ENCODE measurements at regions not wholly inside any gene's neighbourhood (a gene's known extent, or its start where the extent isn't known, plus 50 kb on each side); places are given as distances from the start of the nearest gene placed in this dataset.

GRCh38 chr11:110918351-110918750 lies 206.1 kb upstream of the ARHGAP20 start:
- in situ Hi-C loops (cut with MboI; ENCODE audit: low pct_unique_long_range_greater_than_20kb, low sequenced_read_pairs, unreplicated experiment) = no loop called here
- DNase-seq (ENCODE audit: low spot score) = no peak
- TF ChIP-seq, protein P1, sequence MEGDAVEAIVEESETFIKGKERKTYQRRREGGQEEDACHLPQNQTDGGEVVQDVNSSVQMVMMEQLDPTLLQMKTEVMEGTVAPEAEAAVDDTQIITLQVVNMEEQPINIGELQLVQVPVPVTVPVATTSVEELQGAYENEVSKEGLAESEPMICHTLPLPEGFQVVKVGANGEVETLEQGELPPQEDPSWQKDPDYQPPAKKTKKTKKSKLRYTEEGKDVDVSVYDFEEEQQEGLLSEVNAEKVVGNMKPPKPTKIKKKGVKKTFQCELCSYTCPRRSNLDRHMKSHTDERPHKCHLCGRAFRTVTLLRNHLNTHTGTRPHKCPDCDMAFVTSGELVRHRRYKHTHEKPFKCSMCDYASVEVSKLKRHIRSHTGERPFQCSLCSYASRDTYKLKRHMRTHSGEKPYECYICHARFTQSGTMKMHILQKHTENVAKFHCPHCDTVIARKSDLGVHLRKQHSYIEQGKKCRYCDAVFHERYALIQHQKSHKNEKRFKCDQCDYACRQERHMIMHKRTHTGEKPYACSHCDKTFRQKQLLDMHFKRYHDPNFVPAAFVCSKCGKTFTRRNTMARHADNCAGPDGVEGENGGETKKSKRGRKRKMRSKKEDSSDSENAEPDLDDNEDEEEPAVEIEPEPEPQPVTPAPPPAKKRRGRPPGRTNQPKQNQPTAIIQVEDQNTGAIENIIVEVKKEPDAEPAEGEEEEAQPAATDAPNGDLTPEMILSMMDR (IDR thresholded peaks at IDR 0.05; ENCODE audit: extremely low read depth, insufficient read depth, missing control alignments) = no peak

GRCh38 chr11:110912437-110912836 lies 200.2 kb upstream of the ARHGAP20 start:
- TF ChIP-seq, protein P1 (IDR thresholded peaks at IDR 0.05; ENCODE audit: extremely low read depth, insufficient read depth, missing control alignments) = no peak
- DNase-seq (ENCODE audit: low spot score) = no peak
- in situ Hi-C loops (cut with MboI; ENCODE audit: low pct_unique_long_range_greater_than_20kb, low sequenced_read_pairs, unreplicated experiment) = no loop called here

DNA sequence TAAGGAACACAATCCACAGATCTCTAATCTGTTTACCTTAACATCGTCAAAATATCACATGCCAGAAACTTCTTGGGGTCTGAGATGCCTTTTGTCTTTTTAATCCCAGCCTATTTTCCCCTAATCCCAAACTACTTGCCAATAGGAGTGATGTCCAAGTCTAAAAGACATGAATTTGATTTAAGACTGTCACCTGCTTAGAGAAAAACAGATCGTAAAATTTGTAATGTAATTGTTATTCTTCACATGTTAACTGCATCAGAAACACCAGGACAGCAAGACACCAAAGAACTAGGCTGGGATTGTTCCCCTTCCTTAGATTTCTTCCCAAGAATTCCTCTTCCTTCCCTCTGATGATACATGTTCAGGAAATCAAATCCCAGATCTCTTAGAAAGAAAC lies 198.1 kb upstream of the ARHGAP20 start:
- TF ChIP-seq, protein P1 (IDR thresholded peaks at IDR 0.05; ENCODE audit: extremely low read depth, insufficient read depth, missing control alignments) = no peak
- no peak for DNase-seq (ENCODE audit: low spot score)
- in situ Hi-C loops (cut with MboI; ENCODE audit: low pct_unique_long_range_greater_than_20kb, low sequenced_read_pairs, unreplicated experiment) = no loop called here

DNA sequence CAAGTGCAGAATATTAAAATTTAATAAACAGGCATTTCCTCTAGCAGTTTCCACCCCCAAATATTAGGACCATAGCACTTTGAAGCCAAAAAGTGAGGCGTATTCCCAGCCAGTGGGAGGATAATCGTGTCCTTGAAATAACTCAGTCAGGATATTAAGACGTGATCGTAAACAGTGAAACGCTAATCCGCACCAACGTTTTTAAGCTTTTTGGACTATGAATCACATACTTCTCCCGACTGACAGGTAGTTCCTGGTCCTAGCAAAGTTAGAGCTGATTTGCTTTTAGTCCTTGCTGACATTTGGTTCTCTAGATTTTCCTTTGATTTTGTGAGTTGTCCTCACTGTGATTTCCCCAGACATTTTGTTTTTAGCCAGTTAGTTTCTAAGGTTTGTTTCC lies 197.1 kb upstream of the ARHGAP20 start:
- TF ChIP-seq, protein P1 (IDR thresholded peaks at IDR 0.05; ENCODE audit: extremely low read depth, insufficient read depth, missing control alignments) = no peak
- DNase-seq (ENCODE audit: low spot score) = no peak
- in situ Hi-C loops (cut with MboI; ENCODE audit: low pct_unique_long_range_greater_than_20kb, low sequenced_read_pairs, unreplicated experiment) = no loop called here

DNA sequence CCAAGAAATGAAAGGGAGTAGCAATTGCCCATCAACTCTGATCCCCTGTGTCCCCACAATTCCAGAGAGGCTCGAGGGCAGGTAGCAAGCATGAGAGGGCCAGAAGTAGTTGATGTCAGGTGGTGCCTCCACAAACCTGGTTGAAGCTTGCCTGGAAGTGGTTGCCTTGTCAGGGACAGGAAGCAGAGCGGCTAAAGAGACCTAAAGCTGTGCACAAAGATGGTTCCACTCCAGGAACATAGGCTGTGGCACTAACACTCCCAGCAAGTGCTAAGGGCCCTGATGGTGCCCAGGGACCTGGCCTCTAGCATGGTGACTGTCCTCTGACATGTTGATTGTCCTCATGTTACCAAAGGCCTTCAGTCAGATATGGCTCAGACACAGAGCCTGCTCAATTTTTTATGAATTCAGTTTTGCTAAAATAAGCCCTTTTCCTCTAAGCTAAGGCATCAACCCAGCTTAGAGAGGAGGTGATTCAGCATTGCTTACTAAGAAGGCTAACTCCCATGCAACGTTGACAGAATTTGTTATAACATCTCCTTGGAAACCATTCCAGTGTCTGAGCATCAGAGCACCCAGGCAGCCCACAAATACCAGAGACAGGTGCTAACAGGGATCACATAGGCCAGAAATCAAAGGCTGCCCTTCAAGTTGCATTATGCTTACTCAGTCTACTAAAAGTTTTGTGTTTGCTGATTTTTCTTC lies 196.3 kb upstream of the ARHGAP20 start:
- DNase-seq (ENCODE audit: low spot score) = no peak
- TF ChIP-seq, protein P1 (IDR thresholded peaks at IDR 0.05; ENCODE audit: extremely low read depth, insufficient read depth, missing control alignments) = no peak
- in situ Hi-C loops (cut with MboI; ENCODE audit: low pct_unique_long_range_greater_than_20kb, low sequenced_read_pairs, unreplicated experiment) = no loop called here

- no peak for DNase-seq (ENCODE audit: low spot score)
- in situ Hi-C loops (cut with MboI; ENCODE audit: low pct_unique_long_range_greater_than_20kb, low sequenced_read_pairs, unreplicated experiment) = no loop called here
- TF ChIP-seq, protein P1 (IDR thresholded peaks at IDR 0.05; ENCODE audit: extremely low read depth, insufficient read depth, missing control alignments) = no peak
Observed at GRCh38 chr11:110907629-110908028, 195.4 kb upstream of the ARHGAP20 start.
